Glomerular visceral epithelial cell (primary cell): ENCODE measurements at regions not wholly inside any gene's neighbourhood (a gene's known extent, or its start where the extent isn't known, plus 50 kb on each side); places are given as distances from the start of the nearest gene placed in this dataset.

Experiments used
- DNase-seq: peaks from one replicate; pipeline ENCODE4 v3.0.0-alpha.2; 2016; ENCODE audit errors: extremely low spot score

- DNase-seq, result no peak
These were observed 162.8 kb downstream of the GLI2 start for GRCh38 chr2:120898496-120898895.

GRCh38 chr2:120898961-120899750 is 163.5 kb downstream of the GLI2 start:
- no peak for DNase-seq

GRCh38 chr2:120899771-120900170 is 164.1 kb downstream of the GLI2 start:
- DNase-seq, result no peak

GRCh38 chr2:120901201-120901600 is 165.5 kb downstream of the GLI2 start:
- no peak for DNase-seq

GRCh38 chr2:120902592-120902991 is 166.9 kb downstream of the GLI2 start:
- DNase-seq, result no peak

- DNase-seq, result no peak
These were observed 168.7 kb downstream of the GLI2 start for GRCh38 chr2:120904379-120904778.

GRCh38 chr2:120904830-120905234 is 169.2 kb downstream of the GLI2 start:
- DNase-seq, result no peak

- no peak for DNase-seq
These were observed 169.6 kb downstream of the GLI2 start for GRCh38 chr2:120905298-120905697.

GRCh38 chr2:120905824-120906571 is 170.3 kb downstream of the GLI2 start:
- no peak for DNase-seq

- no peak for DNase-seq
These were observed 171.2 kb downstream of the GLI2 start for GRCh38 chr2:120906914-120907313.

- no peak for DNase-seq
These were observed 172.2 kb downstream of the GLI2 start for GRCh38 chr2:120907822-120908221.

GRCh38 chr2:120908314-120908975 is 172.8 kb downstream of the GLI2 start:
- peak; percentile 21 for DNase-seq

GRCh38 chr2:120909102-120909501 is 173.4 kb downstream of the GLI2 start:
- no peak for DNase-seq

- no peak for DNase-seq
These were observed 174.5 kb downstream of the GLI2 start for GRCh38 chr2:120910164-120910563.

GRCh38 chr2:120910956-120911951 is 175.6 kb downstream of the GLI2 start:
- DNase-seq, result peak; percentile 68

- DNase-seq, result no peak
These were observed 176.7 kb downstream of the GLI2 start for GRCh38 chr2:120912101-120912985.

GRCh38 chr2:120913972-120914838 is 178.5 kb downstream of the GLI2 start:
- DNase-seq, result no peak

GRCh38 chr2:120914839-120915521 is 179.3 kb downstream of the GLI2 start:
- DNase-seq, result peak; percentile 97

GRCh38 chr2:120915670-120916069 is 180.0 kb downstream of the GLI2 start:
- no peak for DNase-seq
